Lung (tissue), 11 donors: ENCODE measurements at regions not wholly inside any gene's neighbourhood (a gene's known extent, or its start where the extent isn't known, plus 50 kb on each side); places are given as distances from the start of the nearest gene placed in this dataset.

Experiments
- ATAC-seq: fragments of 200-7000 bp; cut with Tn5 transposase; one replicate; pipeline ENCODE4 v1.9.1; 2020; ENCODE audit warnings: moderate number of reproducible peaks; ENCODE audit not compliant: insufficient read depth, low FRiP score
- DNase-seq, 3 donors: peaks; one replicate each; pipeline ENCODE4 v3.0.0-alpha.2; 2013 to 2017
- H3K27ac ChIP-seq, 2 donors: one replicate each; pipeline ENCODE4 v1.5.1; 2013; ENCODE audit warnings: mild to moderate bottlenecking in 2 of 2, moderate library complexity in 2 of 2, control low read depth in 1 of 2, inconsistent platforms in 1 of 2, low read depth in 1 of 2, low read length in 1 of 2
- H3K27me3 ChIP-seq, 3 donors: one replicate each; pipeline ENCODE4 v1.5.1; 2013; ENCODE audit warnings: low read length in 2 of 3; ENCODE audit not compliant: control insufficient read depth in 3 of 3, insufficient read depth in 3 of 3
- H3K36me3 ChIP-seq, 4 donors: one replicate each; pipeline ENCODE4 v1.5.1; 2013; ENCODE audit warnings: low read length in 4 of 4, mild to moderate bottlenecking in 1 of 4, moderate library complexity in 1 of 4; ENCODE audit not compliant: control insufficient read depth in 4 of 4, insufficient read depth in 4 of 4
- H3K4me1 ChIP-seq, 5 donors: one replicate each; pipeline ENCODE4 v1.5.1; 2013; ENCODE audit warnings: low read length in 5 of 5, mild to moderate bottlenecking in 2 of 5, moderate library complexity in 1 of 5; ENCODE audit not compliant: control insufficient read depth in 5 of 5, insufficient read depth in 5 of 5
- H3K4me3 ChIP-seq: one replicate; pipeline ENCODE4 v1.5.1; 2013; ENCODE audit warnings: mild to moderate bottlenecking, control low read depth, moderate library complexity
- H3K9ac ChIP-seq, 2 donors: one replicate each; pipeline ENCODE4 v1.5.1; 2013; ENCODE audit warnings: low read length in 2 of 2, control low read depth in 1 of 2; ENCODE audit not compliant: insufficient read depth in 1 of 2
- H3K9me3 ChIP-seq, 4 donors: one replicate each; pipeline ENCODE4 v1.5.1; 2013; ENCODE audit warnings: low read length in 3 of 4, mild to moderate bottlenecking in 1 of 4, moderate library complexity in 1 of 4; ENCODE audit not compliant: control insufficient read depth in 4 of 4, insufficient read depth in 3 of 4
- WGBS, 2 donors: extraction: QIAGEN DNeasy Blood & Tissue Kit; methylation state at CpG; one replicate each; pipeline ENCODE4 v1.1.7; 2013; 5-methylcytosine and 5-hydroxymethylcytosine counted together
- TF ChIP-seq, protein P1 (sequence below): IDR thresholded peaks from 2 replicates; pipeline ENCODE4 v1.5.1; 2012; ENCODE audit warnings: mild to moderate bottlenecking; ENCODE audit errors: control extremely low read depth, extremely low read depth
- donor health status: control.
- donor health status: control.
- donor health status: Bipolar disorder and iron deficiency.
- donor health status: healthy.
- donor health status: DM: yes; HTN: yes; CAD: no.

DNA sequence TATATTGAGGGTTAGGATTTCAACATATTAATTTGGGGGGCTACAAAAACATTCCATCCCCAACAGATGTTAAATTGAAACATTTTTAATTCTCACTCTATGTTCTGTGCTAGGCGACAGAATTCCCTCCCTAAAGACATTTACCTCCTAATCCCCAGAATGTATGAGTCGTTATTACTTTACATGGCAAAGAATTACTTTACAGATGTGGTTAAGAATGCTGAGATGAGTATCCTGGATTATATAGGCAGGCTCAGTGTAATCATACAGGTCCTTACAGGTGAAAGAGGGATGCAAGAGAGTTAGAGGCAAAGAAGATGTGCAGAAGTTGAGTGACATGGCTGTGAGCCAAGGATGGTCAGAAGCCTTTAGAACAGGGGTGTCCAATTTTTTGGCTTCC lies 974.1 kb upstream of the ACVR2A start:
- no peak overlapping the region for H3K9ac ChIP-seq
- no peak overlapping the region for H3K4me3 ChIP-seq
- H3K9me3 ChIP-seq: peaks cover 0 to 4% (median 0%) of the 10 kb centered on the region in 4 donors
- TF ChIP-seq, protein P1, sequence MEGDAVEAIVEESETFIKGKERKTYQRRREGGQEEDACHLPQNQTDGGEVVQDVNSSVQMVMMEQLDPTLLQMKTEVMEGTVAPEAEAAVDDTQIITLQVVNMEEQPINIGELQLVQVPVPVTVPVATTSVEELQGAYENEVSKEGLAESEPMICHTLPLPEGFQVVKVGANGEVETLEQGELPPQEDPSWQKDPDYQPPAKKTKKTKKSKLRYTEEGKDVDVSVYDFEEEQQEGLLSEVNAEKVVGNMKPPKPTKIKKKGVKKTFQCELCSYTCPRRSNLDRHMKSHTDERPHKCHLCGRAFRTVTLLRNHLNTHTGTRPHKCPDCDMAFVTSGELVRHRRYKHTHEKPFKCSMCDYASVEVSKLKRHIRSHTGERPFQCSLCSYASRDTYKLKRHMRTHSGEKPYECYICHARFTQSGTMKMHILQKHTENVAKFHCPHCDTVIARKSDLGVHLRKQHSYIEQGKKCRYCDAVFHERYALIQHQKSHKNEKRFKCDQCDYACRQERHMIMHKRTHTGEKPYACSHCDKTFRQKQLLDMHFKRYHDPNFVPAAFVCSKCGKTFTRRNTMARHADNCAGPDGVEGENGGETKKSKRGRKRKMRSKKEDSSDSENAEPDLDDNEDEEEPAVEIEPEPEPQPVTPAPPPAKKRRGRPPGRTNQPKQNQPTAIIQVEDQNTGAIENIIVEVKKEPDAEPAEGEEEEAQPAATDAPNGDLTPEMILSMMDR: no peak
- H3K36me3 ChIP-seq: no peaks in the 10 kb centered on the region
- 91 to 94% methylated on average over 2 of the region's 2 CpGs for WGBS, 2 donors
- H3K27me3 ChIP-seq: no peaks in the 10 kb centered on the region
- ATAC-seq: no peak
- no peak for DNase-seq
- H3K27ac ChIP-seq: no peak overlapping the region
- no peaks in the 10 kb centered on the region for H3K4me1 ChIP-seq

DNA sequence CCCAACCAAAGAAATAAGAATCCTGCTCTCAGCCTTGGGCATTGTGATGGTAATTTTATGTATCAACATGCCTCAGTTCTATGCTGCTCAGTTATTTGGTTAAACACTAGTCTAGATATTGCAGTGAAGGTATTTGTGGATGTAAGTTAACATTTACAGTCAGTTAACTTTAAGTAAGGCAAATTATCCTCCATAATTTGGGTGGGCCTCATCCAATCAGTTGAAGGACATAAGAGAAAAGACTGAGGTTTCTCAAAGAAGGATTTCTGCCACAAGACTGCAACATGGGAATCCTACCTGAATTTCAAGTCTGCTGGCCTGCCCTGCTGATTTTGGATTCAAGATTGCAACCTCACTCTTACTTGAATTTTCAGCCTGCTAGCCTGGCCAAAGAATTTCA lies 975.5 kb upstream of the ACVR2A start:
- no peaks in the 10 kb centered on the region for H3K4me1 ChIP-seq
- ATAC-seq: no peak
- H3K27me3 ChIP-seq: no peaks in the 10 kb centered on the region
- peaks cover 0 to 3% (median 2%) of the 10 kb centered on the region in 4 donors for H3K9me3 ChIP-seq
- no peak overlapping the region for H3K27ac ChIP-seq
- TF ChIP-seq, protein P1: no peak
- H3K4me3 ChIP-seq: no peak overlapping the region
- no peak for DNase-seq
- no peaks in the 10 kb centered on the region for H3K36me3 ChIP-seq
- H3K9ac ChIP-seq: no peak overlapping the region

DNA sequence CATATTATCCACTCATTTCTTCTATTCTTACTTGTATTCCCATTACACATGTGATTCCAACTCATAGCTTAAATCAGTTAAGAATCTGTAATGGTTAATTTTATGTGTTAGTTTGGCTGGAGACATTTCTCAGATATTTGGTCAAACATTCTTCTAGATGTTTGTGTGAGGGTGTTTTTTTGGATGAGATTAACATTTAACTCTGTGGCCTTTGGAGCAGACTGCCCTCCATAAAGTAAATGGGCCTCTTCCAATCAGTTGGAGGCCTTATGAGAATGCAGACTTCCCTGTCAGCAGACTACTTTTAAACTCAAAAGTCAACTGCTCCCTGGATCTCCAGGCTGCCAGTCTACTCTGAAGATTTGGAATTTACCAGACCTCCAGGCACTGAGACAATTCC lies 976.8 kb upstream of the ACVR2A start:
- TF ChIP-seq, protein P1: no peak
- Histone ChIP-seq H3K9me3 (peaks cover 0 to 6% (median 2%) of the 10 kb centered on the region in 4 donors), H3K4me1 (no peaks in the 10 kb centered on the region), H3K27me3 (no peaks in the 10 kb centered on the region), H3K4me3 (no peak overlapping the region), H3K27ac (no peak overlapping the region), H3K9ac (no peak overlapping the region), H3K36me3 (no peaks in the 10 kb centered on the region)
- DNase-seq: no peak
- ATAC-seq: no peak

DNA sequence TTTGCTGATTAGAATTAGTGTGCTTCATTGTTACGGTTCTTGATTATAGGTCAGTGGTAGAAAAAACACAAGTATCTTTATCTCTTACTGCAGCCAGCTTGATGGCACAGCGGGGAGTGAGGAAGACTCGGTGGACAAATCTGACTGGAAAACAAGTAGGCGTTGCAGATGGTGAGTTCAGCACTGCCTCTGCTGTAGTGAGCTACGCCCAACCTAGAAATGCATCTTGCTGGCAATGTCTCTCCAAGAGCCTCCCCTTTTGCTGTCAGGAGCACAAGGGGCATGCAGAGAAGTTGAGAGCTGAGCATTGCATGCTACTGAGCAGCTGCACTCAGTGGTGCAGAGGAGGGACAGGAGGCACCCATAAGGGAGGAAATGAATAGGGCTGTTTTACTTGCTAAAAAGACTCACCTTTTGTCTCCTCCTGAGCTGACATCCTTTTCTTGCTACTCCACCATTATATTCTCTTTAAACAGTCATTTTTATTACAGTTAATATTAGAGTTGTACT lies 977.3 kb upstream of the ACVR2A start:
- Histone ChIP-seq H3K4me1 (no peaks in the 10 kb centered on the region), H3K36me3 (no peaks in the 10 kb centered on the region), H3K27ac (no peak overlapping the region), H3K27me3 (no peaks in the 10 kb centered on the region), H3K9ac (no peak overlapping the region), H3K9me3 (peaks cover 0 to 6% (median 2%) of the 10 kb centered on the region in 4 donors), H3K4me3 (no peak overlapping the region)
- TF ChIP-seq, protein P1: no peak
- DNase-seq (no peak), ATAC-seq (no peak)
- 87 to 92% methylated on average over 5 of the region's 5 CpGs for WGBS, 2 donors
